NT2/D1 (cell line): ENCODE measurements at regions not wholly inside any gene's neighbourhood (a gene's known extent, or its start where the extent isn't known, plus 50 kb on each side); places are given as distances from the start of the nearest gene placed in this dataset.

ENCODE experiments used
- DNase-seq: peaks from one replicate; pipeline ENCODE4 v3.0.0-alpha.2; 2011; ENCODE audit warnings: low read depth, low spot score
- H3K27me3 ChIP-seq: 2 replicates; pipeline ENCODE4 v1.6.0; 2011; ENCODE audit warnings: mild to moderate bottlenecking; ENCODE audit not compliant: insufficient read length, insufficient read depth
- H3K36me3 ChIP-seq: 2 replicates; pipeline ENCODE4 v1.6.1; 2011; ENCODE audit warnings: mild to moderate bottlenecking, low read length, mixed read lengths; ENCODE audit not compliant: insufficient read depth, insufficient read length
- H3K4me1 ChIP-seq: 2 replicates; pipeline ENCODE4 v1.5.1; 2011; ENCODE audit not compliant: insufficient read depth, insufficient read length
- H3K4me3 ChIP-seq: 2 replicates; pipeline ENCODE4 v1.5.1; 2011; ENCODE audit warnings: low read depth; ENCODE audit not compliant: insufficient read length
- H3K9ac ChIP-seq: 2 replicates; pipeline ENCODE4 v1.6.0; 2011; ENCODE audit warnings: low read depth; ENCODE audit not compliant: insufficient read length
- H3K9me3 ChIP-seq: 2 replicates; pipeline ENCODE4 v1.5.1; 2011; ENCODE audit warnings: mild to moderate bottlenecking, low read length; ENCODE audit not compliant: insufficient read depth
- SUZ12 ChIP-seq: IDR thresholded peaks from 2 replicates; pipeline ENCODE4 v1.6.1; 2011; ENCODE audit not compliant: insufficient read length, insufficient read depth; ENCODE audit errors: extremely low read depth
- YY1 ChIP-seq: IDR thresholded peaks from 2 replicates; pipeline ENCODE4 v1.6.1; 2011; ENCODE audit not compliant: insufficient read length, insufficient read depth
- ZNF274 ChIP-seq: IDR thresholded peaks from 2 replicates; pipeline ENCODE4 v1.6.1; 2011; ENCODE audit warnings: mild to moderate bottlenecking, low read depth, low read length

DNA sequence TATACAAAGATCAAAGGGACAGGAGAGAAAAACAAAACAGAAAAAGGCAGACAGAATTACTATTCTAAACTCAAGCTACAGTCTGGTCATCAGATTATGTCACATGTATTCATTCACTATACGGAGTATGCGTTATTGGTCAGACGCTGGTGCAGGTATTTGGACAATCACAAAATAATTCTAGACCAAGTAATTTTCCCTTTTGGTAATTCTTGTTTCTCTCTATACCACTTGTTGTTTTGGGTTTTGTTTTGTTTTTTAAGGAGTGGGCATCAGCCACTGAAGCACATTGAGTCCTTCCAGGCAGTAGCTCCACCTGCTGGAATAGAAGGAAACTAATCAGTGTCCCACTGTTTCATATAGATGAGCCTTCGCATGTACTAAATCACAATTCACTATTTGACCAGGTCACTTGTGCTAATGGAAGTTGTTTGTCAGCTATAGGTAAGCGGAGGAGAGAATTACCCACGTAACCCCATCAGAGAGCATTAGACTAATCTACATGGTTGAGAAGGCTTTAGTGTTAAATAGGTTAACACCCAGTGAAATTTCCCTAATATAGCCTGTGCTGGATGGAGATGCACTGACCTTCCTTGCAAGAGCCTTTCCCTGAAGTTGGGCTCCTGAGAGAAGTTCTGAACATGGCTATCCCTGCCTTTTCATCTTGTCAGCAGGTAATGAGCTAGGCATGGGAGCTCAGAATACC is 77.9 kb downstream of the TNFAIP3 start:
- no peak overlapping the region for H3K4me3 ChIP-seq
- H3K9ac ChIP-seq: no peak overlapping the region
- H3K36me3 ChIP-seq: no peaks in the 10 kb centered on the region
- no peaks in the 10 kb centered on the region for H3K9me3 ChIP-seq
- H3K4me1 ChIP-seq: no peaks in the 10 kb centered on the region
- DNase-seq: no peak
- no peaks in the 10 kb centered on the region for H3K27me3 ChIP-seq
- TF ChIP-seq ZNF274 (no peak), YY1 (no peak), SUZ12 (no peak)

DNA sequence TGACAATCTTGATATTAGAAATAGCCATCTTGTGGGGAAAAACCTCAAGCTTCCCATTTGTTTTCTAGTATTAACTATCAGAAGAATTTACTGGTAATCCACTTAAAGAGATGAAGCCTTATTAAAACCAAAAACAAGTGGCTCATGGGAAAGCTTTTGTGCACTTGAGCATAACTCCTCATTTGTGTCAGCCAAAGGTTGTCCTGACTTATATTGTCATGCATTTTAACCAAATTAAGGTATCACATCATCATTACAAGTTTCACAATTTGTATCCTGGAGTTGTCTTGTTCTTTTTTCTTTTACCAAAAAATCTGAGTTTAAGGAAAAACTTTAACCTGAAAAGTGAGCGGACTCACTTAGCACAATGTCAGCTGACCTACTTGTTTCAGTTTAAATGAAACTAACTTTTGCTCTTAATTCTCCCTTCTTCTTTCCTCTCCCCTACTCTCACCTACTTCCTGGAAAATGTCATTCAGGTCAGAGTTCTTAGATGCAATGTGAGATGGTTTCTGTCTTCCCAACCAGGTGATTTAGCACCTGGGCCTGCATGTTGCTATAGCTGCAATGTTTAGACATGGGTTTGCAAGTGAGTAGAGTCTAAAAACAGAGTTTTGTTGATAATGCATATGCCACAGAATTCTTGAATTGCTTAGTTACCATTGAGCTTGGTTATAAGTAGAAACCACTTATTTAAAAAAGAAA is 82.8 kb downstream of the TNFAIP3 start:
- no peak for DNase-seq
- H3K9me3 ChIP-seq: no peaks in the 10 kb centered on the region
- H3K4me3 ChIP-seq: no peak overlapping the region
- no peak overlapping the region for H3K9ac ChIP-seq
- H3K27me3 ChIP-seq: no peaks in the 10 kb centered on the region
- TF ChIP-seq ZNF274: no peak
- TF ChIP-seq SUZ12: no peak
- no peak for TF ChIP-seq YY1
- H3K4me1 ChIP-seq: no peaks in the 10 kb centered on the region
- no peaks in the 10 kb centered on the region for H3K36me3 ChIP-seq

- H3K4me1 ChIP-seq: no peaks in the 10 kb centered on the region
Measured at GRCh38 chr6:137950581-137950980, 83.5 kb downstream of the TNFAIP3 start.

GRCh38 chr6:137951064-137951597 is 84.1 kb downstream of the TNFAIP3 start:
- H3K36me3 ChIP-seq: no peaks in the 10 kb centered on the region
- no peak for TF ChIP-seq ZNF274
- no peak for TF ChIP-seq YY1
- TF ChIP-seq SUZ12: no peak
- H3K4me1 ChIP-seq: no peaks in the 10 kb centered on the region
- H3K9ac ChIP-seq: no peak overlapping the region
- H3K4me3 ChIP-seq: no peak overlapping the region
- no peak for DNase-seq
- no peaks in the 10 kb centered on the region for H3K9me3 ChIP-seq
- no peaks in the 10 kb centered on the region for H3K27me3 ChIP-seq

More at GRCh38 chr6:137950581-137950980, 83.5 kb downstream of the TNFAIP3 start:
- H3K9ac ChIP-seq: no peak overlapping the region
- H3K9me3 ChIP-seq: no peaks in the 10 kb centered on the region
- H3K27me3 ChIP-seq: no peaks in the 10 kb centered on the region
- DNase-seq: no peak
- no peaks in the 10 kb centered on the region for H3K36me3 ChIP-seq
- no peak overlapping the region for H3K4me3 ChIP-seq
- no peak for TF ChIP-seq ZNF274
- TF ChIP-seq YY1: no peak
- TF ChIP-seq SUZ12: no peak

GRCh38 chr6:137952247-137952646 is 85.2 kb downstream of the TNFAIP3 start:
- Histone ChIP-seq H3K27me3 (no peaks in the 10 kb centered on the region), H3K4me3 (no peak overlapping the region), H3K9ac (no peak overlapping the region), H3K36me3 (no peaks in the 10 kb centered on the region), H3K9me3 (no peaks in the 10 kb centered on the region), H3K4me1 (no peaks in the 10 kb centered on the region)
- TF ChIP-seq ZNF274 (no peak), YY1 (no peak), SUZ12 (no peak)
- no peak for DNase-seq

DNA sequence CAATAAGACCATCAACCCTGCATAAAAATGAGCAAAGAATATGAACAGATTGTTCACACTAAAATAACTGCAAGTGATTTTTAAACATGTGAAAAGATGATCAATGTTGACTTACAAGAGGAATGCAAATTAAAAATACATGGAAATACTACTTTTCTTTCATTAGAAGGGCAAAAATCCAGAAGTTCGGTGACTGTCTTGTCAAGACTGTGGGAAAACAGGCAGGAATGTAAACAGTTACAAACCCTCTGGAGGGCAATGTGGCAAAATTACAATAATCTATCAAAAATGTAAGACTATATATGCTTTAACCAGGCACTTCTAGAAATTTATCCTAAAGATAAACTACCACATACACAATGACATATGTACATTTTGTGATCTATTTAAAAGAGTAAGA is 86.7 kb downstream of the TNFAIP3 start:
- Histone ChIP-seq H3K9ac (no peak overlapping the region), H3K4me3 (no peak overlapping the region), H3K4me1 (no peaks in the 10 kb centered on the region), H3K9me3 (no peaks in the 10 kb centered on the region), H3K27me3 (no peaks in the 10 kb centered on the region), H3K36me3 (no peaks in the 10 kb centered on the region)
- DNase-seq: no peak
- TF ChIP-seq ZNF274: no peak

- H3K36me3 ChIP-seq: no peaks in the 10 kb centered on the region
- H3K27me3 ChIP-seq: no peaks in the 10 kb centered on the region
- TF ChIP-seq SUZ12 (no peak), ZNF274 (no peak), YY1 (no peak)
- H3K4me1 ChIP-seq: no peaks in the 10 kb centered on the region
- H3K9me3 ChIP-seq: no peaks in the 10 kb centered on the region
- H3K9ac ChIP-seq: no peak overlapping the region
- H3K4me3 ChIP-seq: no peak overlapping the region
- DNase-seq: no peak
Measured at GRCh38 chr6:137954253-137954652, 87.2 kb downstream of the TNFAIP3 start.
